Common myeloid progenitor, CD34-positive (primary cell): ENCODE measurements at regions not wholly inside any gene's neighbourhood (a gene's known extent, or its start where the extent isn't known, plus 50 kb on each side); places are given as distances from the start of the nearest gene placed in this dataset.
"Not testable (repeated sequence)": the region's sequence is repeated elsewhere in the genome, so short reads cannot be mapped to it uniquely, and the experiment has no call there.

ENCODE experiments used
- CTCF ChIA-PET: fragments of 350-600 bp; sonication (Branson Sonifier 250); formaldehyde crosslinking; loops from one replicate; lab custom pipeline; 2021; ENCODE audit warnings: antibody characterized with exemption; lab: Charles Lee
- POLR2A ChIA-PET: fragments of 350-600 bp; sonication (Branson Sonifier 250); formaldehyde crosslinking; loops from one replicate; lab custom pipeline; 2021; ENCODE audit warnings: antibody characterized with exemption; lab: Charles Lee
- DNase-seq, 3 donors: peaks; one replicate each; pipeline versions ENCODE4 v3.0.0 to v3.0.0-alpha.2; 2013
- H3K27ac ChIP-seq, 2 experiments: 1 replicate in 1 of 2; 2 replicates in 1 of 2; pipeline ENCODE4 v1.7.0; 2013; ENCODE audit warnings: inconsistent platforms in 2 of 2, low read length in 2 of 2, mild to moderate bottlenecking in 2 of 2, low read depth in 1 of 2, moderate library complexity in 1 of 2; ENCODE audit not compliant: severe bottlenecking in 2 of 2, insufficient read depth in 1 of 2, poor library complexity in 1 of 2
- H3K27me3 ChIP-seq, 5 experiments: replicated peaks in 2 of 5; 1 replicate in 3 of 5; 2 replicates in 2 of 5; pipeline versions ENCODE4 v1.6.1 to v1.7.0; 2013; ENCODE audit warnings: low read length in 4 of 5, mild to moderate bottlenecking in 2 of 5, moderate library complexity in 2 of 5, inconsistent platforms in 1 of 5; ENCODE audit not compliant: insufficient read depth in 5 of 5, control insufficient read depth in 4 of 5
- H3K36me3 ChIP-seq, 4 experiments: 1 replicate in 2 of 4; 2 replicates in 2 of 4; pipeline versions ENCODE4 v1.6.1 to v1.7.0; 2013; ENCODE audit warnings: low read length in 3 of 4, control low read depth in 1 of 4, mild to moderate bottlenecking in 1 of 4; ENCODE audit not compliant: control insufficient read depth in 4 of 4, insufficient read depth in 4 of 4
- H3K4me1 ChIP-seq, 4 experiments: 1 replicate in 3 of 4; 2 replicates in 1 of 4; pipeline versions ENCODE4 v1.6.1 to v1.7.1; 2013; ENCODE audit warnings: low read length in 3 of 4, mild to moderate bottlenecking in 3 of 4, control low read depth in 1 of 4, inconsistent platforms in 1 of 4, moderate library complexity in 1 of 4; ENCODE audit not compliant: control insufficient read depth in 4 of 4, insufficient read depth in 4 of 4; ENCODE audit errors: control extremely low read depth in 1 of 4
- H3K4me3 ChIP-seq, 7 experiments: 1 replicate in 4 of 7; 2 replicates in 3 of 7; pipeline versions ENCODE4 v1.5.1 to v1.7.0; 2013; ENCODE audit warnings: mild to moderate bottlenecking in 7 of 7, low read length in 6 of 7, moderate library complexity in 6 of 7, inconsistent platforms in 2 of 7, low read depth in 2 of 7, control low read depth in 1 of 7; ENCODE audit not compliant: insufficient read depth in 4 of 7, control insufficient read depth in 1 of 7; ENCODE audit errors: extremely low read depth in 1 of 7
- H3K9me3 ChIP-seq, 5 experiments: 1 replicate in 4 of 5; 2 replicates in 1 of 5; pipeline versions ENCODE4 v1.6.1 to v1.7.1; 2013; ENCODE audit warnings: low read length in 4 of 5, mild to moderate bottlenecking in 2 of 5, inconsistent platforms in 1 of 5, low read depth in 1 of 5, moderate library complexity in 1 of 5; ENCODE audit not compliant: control insufficient read depth in 4 of 5, insufficient read depth in 2 of 5; ENCODE audit errors: control extremely low read depth in 1 of 5
- WGBS: methylation state at CpG from one replicate; pipeline ENCODE4 v1.1.5; 2013; ENCODE audit not compliant: insufficient coverage; 5-methylcytosine and 5-hydroxymethylcytosine counted together

DNA sequence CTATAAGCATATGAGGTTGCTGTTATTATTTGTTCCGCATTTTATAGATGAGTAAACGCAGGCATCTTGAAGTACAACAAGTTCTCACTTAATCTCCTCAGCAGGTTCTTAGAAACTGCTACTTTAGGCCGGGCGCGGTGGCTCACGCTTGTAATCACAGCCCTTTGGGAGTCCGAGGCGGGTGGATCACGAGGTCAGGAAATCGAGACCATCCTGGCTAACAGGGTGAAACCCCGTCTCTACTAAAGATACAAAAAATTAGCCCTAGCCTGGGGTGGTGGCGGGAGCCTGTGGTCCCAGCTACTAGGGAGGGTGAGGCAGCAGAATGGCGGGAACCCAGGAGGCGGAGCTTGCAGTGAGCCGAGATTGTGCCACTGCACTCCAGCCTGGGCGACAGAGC, 458.5 kb downstream of the BRINP3 start:
- H3K9me3 ChIP-seq, H3K27me3 ChIP-seq, H3K4me3 ChIP-seq, DNase-seq, POLR2A ChIA-PET, H3K27ac ChIP-seq, CTCF ChIA-PET, H3K36me3 ChIP-seq, H3K4me1 ChIP-seq: not testable (repeated sequence)
- WGBS, result 97% methylated on average over 12 of the region's 16 CpGs

DNA sequence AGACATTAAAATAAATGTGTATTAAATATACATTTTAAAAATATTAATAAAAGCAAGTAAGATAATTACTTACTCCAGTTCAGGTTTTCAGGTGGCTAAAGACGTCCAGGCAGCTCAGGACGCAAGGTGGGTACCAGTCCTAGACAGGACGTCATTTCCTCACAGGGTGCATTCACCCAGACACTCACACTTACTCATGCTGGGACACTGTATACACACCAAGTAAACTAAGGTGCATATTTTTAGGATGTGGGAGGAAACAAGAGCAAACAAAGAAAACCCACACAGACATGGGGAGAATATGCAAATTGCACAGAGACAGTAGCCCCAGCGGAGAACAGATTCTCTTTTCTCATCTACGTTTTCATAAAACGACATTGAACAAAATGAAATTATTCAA, 457.9 kb downstream of the BRINP3 start:
- no peaks in the 10 kb centered on the region for H3K4me1 ChIP-seq
- WGBS, result 88% methylated on average over 3 of the region's 6 CpGs
- H3K27ac ChIP-seq, result no peak overlapping the region
- H3K36me3 ChIP-seq, result no peaks in the 10 kb centered on the region
- no peaks in the 10 kb centered on the region for H3K27me3 ChIP-seq
- ChIA-PET POLR2A (no interaction called here), CTCF (no interaction called here)
- no peaks in the 10 kb centered on the region for H3K9me3 ChIP-seq
- no peak for DNase-seq
- no peak overlapping the region for H3K4me3 ChIP-seq

DNA sequence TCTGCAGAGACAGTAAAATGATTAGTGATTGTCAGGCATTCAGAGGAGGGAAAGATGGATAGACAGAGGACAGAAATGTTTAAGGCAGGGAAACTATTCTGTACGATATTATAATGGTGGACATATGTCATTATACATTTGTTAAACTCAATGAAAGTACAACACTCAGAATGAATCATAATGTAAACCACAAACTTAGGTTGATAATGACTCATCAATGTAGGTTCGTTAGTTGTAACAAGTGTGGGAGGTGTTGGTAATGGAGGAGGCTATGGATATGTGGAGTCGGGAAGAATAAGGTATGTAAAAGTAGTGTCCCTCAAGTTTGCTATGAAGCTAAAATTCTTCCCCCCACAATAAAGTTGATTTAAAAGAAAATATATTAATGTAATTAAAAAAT, 455.0 kb downstream of the BRINP3 start:
- ChIA-PET CTCF (no interaction called here), POLR2A (no interaction called here)
- no peak overlapping the region for H3K4me3 ChIP-seq
- H3K27ac ChIP-seq, result no peak overlapping the region
- no peaks in the 10 kb centered on the region for H3K4me1 ChIP-seq
- H3K27me3 ChIP-seq, result no peaks in the 10 kb centered on the region
- no CpG with 5 or more reads among the region's 3 CpGs for WGBS
- H3K9me3 ChIP-seq, result no peaks in the 10 kb centered on the region
- no peak for DNase-seq
- no peaks in the 10 kb centered on the region for H3K36me3 ChIP-seq

DNA sequence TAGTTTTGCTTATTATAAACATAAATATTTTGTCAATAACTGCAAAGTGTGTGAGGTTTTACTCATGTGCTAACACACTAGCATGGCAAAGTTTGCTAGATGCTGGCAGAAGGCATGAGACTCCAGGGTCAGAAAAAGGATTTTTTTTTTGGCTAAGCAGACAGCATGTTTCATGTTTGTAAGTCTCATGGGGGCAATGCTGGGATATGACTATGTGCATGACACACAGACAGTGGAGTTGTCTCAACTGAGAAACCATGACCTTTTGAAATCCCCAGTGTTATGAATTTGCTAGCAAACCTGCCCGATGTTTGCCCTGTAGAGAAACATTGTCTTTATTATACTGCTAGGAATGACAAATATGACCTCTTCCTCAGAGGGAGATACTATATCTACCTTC, 448.2 kb downstream of the BRINP3 start:
- no CpG with 5 or more reads among the region's 1 CpG for WGBS
- Histone ChIP-seq H3K27ac (no peak overlapping the region), H3K4me3 (no peak overlapping the region), H3K27me3 (no peaks in the 10 kb centered on the region), H3K9me3 (peaks cover 0 to 1% (median 0%) of the 10 kb centered on the region in 5 experiments), H3K36me3 (no peaks in the 10 kb centered on the region), H3K4me1 (no peaks in the 10 kb centered on the region)
- CTCF ChIA-PET, result no interaction called here
- DNase-seq, result no peak
- POLR2A ChIA-PET, result no interaction called here

DNA sequence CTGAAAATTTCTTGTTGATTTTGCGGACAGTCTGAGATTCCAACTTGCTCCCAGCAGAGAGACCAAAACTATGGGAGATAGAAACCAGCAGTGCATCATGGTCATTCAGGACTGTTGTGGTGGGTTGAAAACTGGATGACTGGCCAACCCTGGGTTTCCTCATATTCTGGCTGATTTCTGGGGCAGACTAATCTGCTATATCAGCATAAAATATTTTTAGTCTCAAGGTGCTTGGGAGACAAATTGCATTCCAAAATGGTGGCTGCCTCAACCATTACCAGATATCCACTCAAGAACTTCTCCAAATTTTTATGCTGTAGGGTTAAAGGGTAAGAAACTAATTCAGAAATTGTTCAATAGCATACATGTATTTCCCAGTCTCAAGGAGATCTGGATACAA, 434.0 kb downstream of the BRINP3 start:
- POLR2A ChIA-PET, result no interaction called here
- CTCF ChIA-PET, result no interaction called here
- Histone ChIP-seq H3K27ac (no peak overlapping the region), H3K36me3 (no peaks in the 10 kb centered on the region), H3K4me3 (no peak overlapping the region), H3K4me1 (no peaks in the 10 kb centered on the region), H3K9me3 (no peaks in the 10 kb centered on the region), H3K27me3 (no peaks in the 10 kb centered on the region)
- DNase-seq, result no peak
- 100% methylated on average over 1 of the region's 1 CpG for WGBS

DNA sequence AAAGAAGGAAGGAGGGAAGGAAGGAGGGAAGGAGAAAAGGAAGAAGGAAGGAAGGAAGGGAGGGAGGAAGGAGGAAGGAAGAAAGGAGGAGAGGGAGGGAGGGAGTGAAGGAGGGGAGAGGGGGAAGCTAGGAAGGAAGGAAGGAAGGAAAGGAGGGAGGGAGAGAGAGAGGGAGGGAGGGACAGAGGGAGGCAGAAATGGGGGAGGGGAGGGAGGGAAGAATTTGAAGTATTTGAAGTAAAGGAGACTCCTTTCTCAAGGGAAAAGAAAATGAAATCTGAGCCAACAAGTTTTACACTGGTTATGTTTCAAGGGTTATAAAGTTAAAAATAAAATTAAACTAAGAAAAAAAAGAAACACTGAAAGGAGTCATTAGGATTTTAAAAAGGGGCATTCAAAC, 431.4 kb downstream of the BRINP3 start:
- no peak for DNase-seq
- Histone ChIP-seq H3K4me3 (no peak overlapping the region), H3K9me3 (no peaks in the 10 kb centered on the region), H3K27me3 (no peaks in the 10 kb centered on the region), H3K4me1 (no peaks in the 10 kb centered on the region), H3K36me3 (no peaks in the 10 kb centered on the region), H3K27ac (no peak overlapping the region)
- CTCF ChIA-PET, result no interaction called here
- POLR2A ChIA-PET, result no interaction called here
